ENCODE measurements at regions not wholly inside any gene's neighbourhood (a gene's known extent, or its start where the extent isn't known, plus 50 kb on each side); places are given as distances from the start of the nearest gene placed in this dataset.

- no peak for TF ChIP-seq EZH2 (IDR thresholded peaks at IDR 0.05)
- no peak for TF ChIP-seq CTCF (IDR thresholded peaks at IDR 0.05)
Measured at GRCh38 chr4:162911349-162911748, 255.3 kb downstream of the NAF1 start.
